Loucy (cell line): ENCODE measurements at regions not wholly inside any gene's neighbourhood (a gene's known extent, or its start where the extent isn't known, plus 50 kb on each side); places are given as distances from the start of the nearest gene placed in this dataset.

ENCODE experiments used
- H2AFZ ChIP-seq: fragments of 200-600 bp; sonication (generic); 2 replicates; pipeline ENCODE4 v1.6.0; 2016; ENCODE audit warnings: antibody characterized with exemption, mild to moderate bottlenecking, low read length, moderate library complexity
- H3F3A ChIP-seq: fragments of 200-600 bp; 2 replicates; pipeline ENCODE4 v1.6.0; 2016; ENCODE audit warnings: antibody characterized with exemption, low read depth, mild to moderate bottlenecking
- H3K27me3 ChIP-seq: fragments of 200-600 bp; sonication (generic); 2 replicates; pipeline ENCODE4 v1.6.1; 2014; ENCODE audit warnings: low read length, mild to moderate bottlenecking; ENCODE audit not compliant: insufficient read depth, poor library complexity, severe bottlenecking
- H3K36me3 ChIP-seq: fragments of 200-600 bp; sonication (generic); 2 replicates; pipeline ENCODE4 v1.6.1; 2016; ENCODE audit warnings: low read length; ENCODE audit not compliant: insufficient read depth
- H3K4me1 ChIP-seq: fragments of 200-600 bp; sonication (generic); 2 replicates; pipeline ENCODE4 v1.5.1; 2014; ENCODE audit warnings: low read length, mild to moderate bottlenecking; ENCODE audit not compliant: insufficient read depth, poor library complexity, severe bottlenecking
- H3K4me2 ChIP-seq: fragments of 200-600 bp; sonication (generic); 2 replicates; pipeline ENCODE4 v1.6.0; 2014; ENCODE audit warnings: antibody characterized with exemption, low read length, low read depth, mild to moderate bottlenecking; ENCODE audit not compliant: poor library complexity, severe bottlenecking
- H3K4me3 ChIP-seq: fragments of 200-600 bp; sonication (generic); 2 replicates; pipeline ENCODE4 v1.5.1; 2014; ENCODE audit warnings: low read length, mild to moderate bottlenecking, mixed read lengths; ENCODE audit not compliant: poor library complexity, severe bottlenecking
- H3K79me2 ChIP-seq: fragments of 200-600 bp; sonication (generic); 2 replicates; pipeline ENCODE4 v1.6.1; 2014; ENCODE audit warnings: low read length; ENCODE audit not compliant: insufficient read depth
- H3K9ac ChIP-seq: fragments of 200-600 bp; sonication (generic); 2 replicates; pipeline ENCODE4 v1.6.0; 2014; ENCODE audit warnings: mild to moderate bottlenecking, low read depth, low read length, moderate library complexity; ENCODE audit not compliant: poor library complexity, severe bottlenecking
- H3K9me2 ChIP-seq: fragments of 200-600 bp; sonication (generic); replicated peaks from 2 replicates; pipeline ENCODE4 v1.6.1; 2016; ENCODE audit warnings: low read depth, low read length, mixed read lengths
- H3K9me3 ChIP-seq: fragments of 200-600 bp; sonication (generic); 2 replicates; pipeline ENCODE4 v1.6.1; 2014; ENCODE audit warnings: mild to moderate bottlenecking, antibody characterized with exemption, low read length, low read depth; ENCODE audit not compliant: insufficient read depth
- H4K20me1 ChIP-seq: fragments of 200-600 bp; sonication (generic); 2 replicates; pipeline ENCODE4 v1.6.0; 2014; ENCODE audit warnings: antibody characterized with exemption, low read length, mild to moderate bottlenecking; ENCODE audit not compliant: insufficient read depth, poor library complexity, severe bottlenecking
- EZH2phosphoT487 ChIP-seq: fragments of 200-600 bp; IDR thresholded peaks from 2 replicates; pipeline ENCODE4 v1.6.1; 2018; ENCODE audit warnings: antibody characterized with exemption, mild to moderate bottlenecking, moderate library complexity, borderline replicate concordance
- TF ChIP-seq, protein P1 (sequence below): fragments of 200-600 bp; sonication (generic); conservative IDR thresholded peaks from 2 replicates; pipeline ENCODE4 v1.5.1; 2014; ENCODE audit warnings: mild to moderate bottlenecking, antibody characterized with exemption, low read length

DNA sequence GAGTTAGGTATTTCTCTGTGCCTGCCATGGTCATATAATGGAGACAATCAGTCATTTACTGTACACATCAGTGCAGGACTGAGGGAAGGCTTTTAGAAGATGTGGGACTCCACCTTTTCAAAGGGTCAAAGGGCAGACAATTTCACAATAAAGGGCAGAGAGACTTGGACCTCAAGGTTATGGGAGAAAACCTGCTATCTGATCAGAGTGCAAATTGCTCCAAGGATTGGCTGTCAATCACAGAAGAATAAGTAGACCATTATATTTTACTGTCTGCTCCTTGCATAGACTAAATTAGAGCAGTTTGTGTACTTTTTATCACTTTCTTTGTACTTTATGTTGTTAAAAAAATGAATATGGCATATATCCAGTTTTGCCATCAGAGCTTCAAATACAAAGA lies 314.9 kb upstream of the ATP11B start:
- Histone ChIP-seq H3K9ac (no peak overlapping the region), H3K9me2 (no peaks in the 10 kb centered on the region), H3K27me3 (no peaks in the 10 kb centered on the region), H3K4me1 (no peaks in the 10 kb centered on the region), H2AFZ (no peak overlapping the region), H3K79me2 (no peaks in the 10 kb centered on the region), H3K4me3 (no peak overlapping the region), H3K4me2 (no peak overlapping the region), H3K36me3 (no peaks in the 10 kb centered on the region), H3K9me3 (no peaks in the 10 kb centered on the region), H4K20me1 (no peaks in the 10 kb centered on the region), H3F3A (no peaks in the 10 kb centered on the region)
- TF ChIP-seq, protein P1, sequence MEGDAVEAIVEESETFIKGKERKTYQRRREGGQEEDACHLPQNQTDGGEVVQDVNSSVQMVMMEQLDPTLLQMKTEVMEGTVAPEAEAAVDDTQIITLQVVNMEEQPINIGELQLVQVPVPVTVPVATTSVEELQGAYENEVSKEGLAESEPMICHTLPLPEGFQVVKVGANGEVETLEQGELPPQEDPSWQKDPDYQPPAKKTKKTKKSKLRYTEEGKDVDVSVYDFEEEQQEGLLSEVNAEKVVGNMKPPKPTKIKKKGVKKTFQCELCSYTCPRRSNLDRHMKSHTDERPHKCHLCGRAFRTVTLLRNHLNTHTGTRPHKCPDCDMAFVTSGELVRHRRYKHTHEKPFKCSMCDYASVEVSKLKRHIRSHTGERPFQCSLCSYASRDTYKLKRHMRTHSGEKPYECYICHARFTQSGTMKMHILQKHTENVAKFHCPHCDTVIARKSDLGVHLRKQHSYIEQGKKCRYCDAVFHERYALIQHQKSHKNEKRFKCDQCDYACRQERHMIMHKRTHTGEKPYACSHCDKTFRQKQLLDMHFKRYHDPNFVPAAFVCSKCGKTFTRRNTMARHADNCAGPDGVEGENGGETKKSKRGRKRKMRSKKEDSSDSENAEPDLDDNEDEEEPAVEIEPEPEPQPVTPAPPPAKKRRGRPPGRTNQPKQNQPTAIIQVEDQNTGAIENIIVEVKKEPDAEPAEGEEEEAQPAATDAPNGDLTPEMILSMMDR = no peak
- no peak for TF ChIP-seq EZH2phosphoT487

DNA sequence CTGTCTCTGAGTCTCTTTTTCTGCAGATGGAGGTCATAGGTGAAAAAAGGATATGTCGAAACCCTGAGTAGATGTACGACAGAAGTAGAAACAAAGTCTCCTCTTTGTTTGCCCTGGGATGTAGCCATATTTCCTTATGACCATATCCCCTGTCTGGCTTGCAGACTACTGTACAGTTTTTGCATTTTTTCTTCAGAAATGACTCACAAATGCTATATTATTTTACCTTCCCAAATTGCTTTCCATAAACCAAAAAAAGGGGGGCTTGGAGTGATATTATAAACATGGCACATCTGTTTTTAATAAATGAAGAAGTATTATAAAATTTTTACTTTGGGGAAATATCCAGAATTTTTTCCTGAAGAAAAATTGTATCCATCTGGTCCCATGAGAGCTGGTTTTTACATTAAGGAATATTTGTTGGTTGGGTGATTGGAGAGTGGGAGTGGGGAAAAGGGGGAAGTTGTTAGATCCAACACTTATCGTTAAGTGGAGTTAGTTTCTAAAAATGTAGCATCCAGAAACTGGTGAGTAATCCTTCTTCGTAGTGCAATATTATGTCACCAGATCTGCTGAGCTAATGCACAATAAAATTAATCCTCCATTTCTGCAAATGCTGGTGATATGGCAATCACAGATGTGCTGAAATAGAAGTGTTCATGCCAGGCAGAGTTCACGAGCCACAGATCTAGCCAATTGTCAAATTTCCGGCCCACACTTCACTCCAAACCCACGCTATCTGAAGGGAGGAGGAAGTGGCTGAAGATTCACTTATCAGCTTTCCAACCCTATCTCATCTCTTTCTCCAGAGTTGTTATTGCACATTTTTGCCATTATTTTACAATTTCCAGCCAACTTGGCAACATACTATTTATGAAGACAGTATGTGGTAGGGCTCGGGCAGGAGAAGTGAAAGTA lies 313.6 kb upstream of the ATP11B start:
- no peak for TF ChIP-seq EZH2phosphoT487
- TF ChIP-seq, protein P1 = no peak
- Histone ChIP-seq H3K9me2 (no peaks in the 10 kb centered on the region), H3K79me2 (no peaks in the 10 kb centered on the region), H2AFZ (no peak overlapping the region), H4K20me1 (no peaks in the 10 kb centered on the region), H3F3A (no peaks in the 10 kb centered on the region), H3K9ac (no peak overlapping the region), H3K9me3 (no peaks in the 10 kb centered on the region), H3K36me3 (no peaks in the 10 kb centered on the region), H3K4me2 (no peak overlapping the region), H3K4me1 (no peaks in the 10 kb centered on the region), H3K27me3 (no peaks in the 10 kb centered on the region), H3K4me3 (no peak overlapping the region)

DNA sequence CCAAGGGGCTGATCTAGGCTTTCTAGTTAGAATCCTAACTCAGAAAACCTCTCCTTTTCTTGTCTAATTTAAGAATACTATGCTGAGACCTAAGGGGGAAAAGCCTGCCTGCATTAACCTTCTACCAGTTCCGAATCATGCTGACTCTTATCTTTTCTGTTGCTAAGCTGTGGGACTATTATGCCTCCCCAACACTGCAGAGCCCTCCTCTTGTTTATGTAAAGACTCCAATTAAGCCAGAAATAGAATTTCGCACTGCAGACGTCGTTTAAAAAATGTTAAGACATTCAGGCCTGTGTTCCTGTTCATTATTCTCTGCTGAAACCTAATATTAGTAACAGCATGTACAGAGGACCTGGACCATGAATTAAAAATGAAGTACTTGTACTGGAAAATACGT lies 310.6 kb upstream of the ATP11B start:
- no peaks in the 10 kb centered on the region for H3F3A ChIP-seq
- no peaks in the 10 kb centered on the region for H3K9me3 ChIP-seq
- H3K9ac ChIP-seq = no peak overlapping the region
- no peak overlapping the region for H2AFZ ChIP-seq
- H3K4me2 ChIP-seq = no peak overlapping the region
- no peaks in the 10 kb centered on the region for H3K27me3 ChIP-seq
- H3K4me3 ChIP-seq = no peak overlapping the region
- no peak for TF ChIP-seq EZH2phosphoT487
- TF ChIP-seq, protein P1 = no peak
- peaks cover 6% of the 10 kb centered on the region for H3K4me1 ChIP-seq
- H3K36me3 ChIP-seq = no peaks in the 10 kb centered on the region
- H3K9me2 ChIP-seq = no peaks in the 10 kb centered on the region
- no peaks in the 10 kb centered on the region for H4K20me1 ChIP-seq
- no peaks in the 10 kb centered on the region for H3K79me2 ChIP-seq
